A172 (cell line): ENCODE measurements at regions not wholly inside any gene's neighbourhood (a gene's known extent, or its start where the extent isn't known, plus 50 kb on each side); places are given as distances from the start of the nearest gene placed in this dataset.
"Not testable (repeated sequence)": the region's sequence is repeated elsewhere in the genome, so short reads cannot be mapped to it uniquely, and the experiment has no call there.

Experiments
- DNase-seq: peaks from one replicate; pipeline ENCODE4 v3.0.0-alpha.2; 2015; ENCODE audit warnings: low spot score

- no peak for DNase-seq
Observed at GRCh38 chr21:36591326-36591970, 107.5 kb upstream of the SIM2 start.

DNA sequence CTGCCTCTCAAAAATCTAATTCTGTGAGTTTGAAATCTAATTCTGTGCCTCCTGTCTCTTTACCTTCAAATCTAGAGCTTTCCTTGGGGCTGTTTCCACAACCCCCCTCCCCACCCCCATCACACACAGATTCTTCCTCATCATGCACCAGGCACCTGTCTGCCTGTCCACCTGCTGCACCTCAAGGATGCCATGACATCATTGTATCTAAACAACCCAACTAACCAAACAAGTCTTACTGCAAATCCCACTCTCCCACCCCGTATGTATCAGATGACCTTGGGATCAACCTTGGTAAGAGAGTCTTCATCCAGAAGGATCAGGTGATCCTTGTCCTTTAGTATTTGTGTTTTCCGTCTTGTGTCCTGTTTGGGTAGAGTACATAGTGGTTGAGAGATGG, 102.7 kb upstream of the SIM2 start:
- DNase-seq, result no peak

DNA sequence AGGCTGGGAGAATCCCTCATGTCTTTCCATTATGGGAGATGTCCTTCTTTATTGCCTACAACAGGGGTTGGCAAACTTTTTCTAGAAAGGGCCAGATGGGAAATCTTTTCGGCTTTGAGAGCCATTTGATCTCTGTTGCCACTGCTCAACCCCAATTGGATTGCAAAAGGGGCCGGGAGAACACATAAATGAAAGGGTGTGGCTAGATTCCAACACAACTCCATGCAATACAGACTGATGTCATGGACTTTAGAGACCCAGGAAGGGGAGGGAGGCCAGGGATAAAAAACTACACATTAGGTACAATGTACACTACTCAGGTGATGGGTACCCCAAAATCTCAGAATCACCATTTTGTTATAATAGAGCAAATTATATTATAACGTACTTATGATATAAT, 97.6 kb upstream of the SIM2 start:
- DNase-seq, result no peak

DNA sequence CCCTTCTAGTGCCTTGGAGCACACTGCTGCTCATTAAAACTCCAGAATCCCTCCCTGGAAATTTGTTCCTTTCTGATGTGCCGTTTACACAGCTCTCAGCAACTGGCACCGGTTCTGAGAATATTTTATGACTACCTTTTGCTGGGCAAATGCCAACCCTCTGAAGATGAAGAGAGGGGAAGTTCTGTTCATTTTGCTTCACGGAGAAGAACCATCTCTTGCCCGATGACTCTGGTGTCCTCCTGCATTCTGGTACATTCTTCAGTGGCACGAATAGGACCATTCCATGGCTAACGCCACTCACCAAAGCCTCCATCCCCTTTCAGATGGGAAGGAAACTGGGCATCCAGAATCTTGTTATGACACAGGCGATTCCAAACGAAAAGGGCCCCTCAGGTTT, 96.2 kb upstream of the SIM2 start:
- no peak for DNase-seq

DNA sequence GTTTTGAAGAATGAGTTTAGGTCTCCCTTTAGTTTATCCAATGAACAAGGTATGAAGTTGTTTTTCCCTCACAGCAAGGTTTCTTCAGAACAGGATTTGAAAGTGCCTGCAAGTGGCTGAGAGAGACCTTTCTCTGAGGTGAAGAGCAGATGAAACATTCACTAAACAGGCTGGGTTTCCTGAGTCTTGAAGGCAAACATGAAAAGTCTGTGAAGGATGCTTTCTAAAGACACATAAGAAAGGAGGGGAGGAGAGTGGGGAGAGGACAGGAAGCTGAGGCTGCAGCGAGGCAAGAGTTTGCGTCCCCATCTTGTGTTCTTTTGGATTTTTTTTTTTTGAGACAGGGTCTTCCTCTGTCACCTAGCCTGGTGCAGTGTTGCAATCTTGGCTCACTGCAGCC, 95.7 kb upstream of the SIM2 start:
- no peak for DNase-seq

DNA sequence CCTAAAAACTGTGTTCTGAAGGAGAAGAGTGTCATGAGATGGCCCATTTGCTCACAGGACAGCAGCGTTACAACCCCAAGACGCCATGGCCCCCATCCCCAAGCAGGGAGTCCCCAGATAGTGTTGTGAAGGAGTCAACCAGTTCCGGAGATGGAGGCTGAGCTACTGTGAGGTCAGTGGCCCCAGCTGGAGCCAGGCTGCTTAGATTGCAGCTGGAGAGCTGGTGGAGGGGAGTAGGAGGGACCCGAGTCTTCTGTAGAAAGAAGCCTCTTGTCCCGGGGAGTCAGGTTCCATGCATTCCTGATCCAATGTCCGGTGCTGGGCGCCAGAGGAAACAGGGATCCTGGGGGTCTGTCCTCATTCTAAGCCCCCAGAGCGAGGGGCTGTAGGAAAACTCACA, 93.5 kb upstream of the SIM2 start:
- no peak for DNase-seq

GRCh38 chr21:36606287-36606982, 92.5 kb upstream of the SIM2 start:
- DNase-seq, result no peak

DNA sequence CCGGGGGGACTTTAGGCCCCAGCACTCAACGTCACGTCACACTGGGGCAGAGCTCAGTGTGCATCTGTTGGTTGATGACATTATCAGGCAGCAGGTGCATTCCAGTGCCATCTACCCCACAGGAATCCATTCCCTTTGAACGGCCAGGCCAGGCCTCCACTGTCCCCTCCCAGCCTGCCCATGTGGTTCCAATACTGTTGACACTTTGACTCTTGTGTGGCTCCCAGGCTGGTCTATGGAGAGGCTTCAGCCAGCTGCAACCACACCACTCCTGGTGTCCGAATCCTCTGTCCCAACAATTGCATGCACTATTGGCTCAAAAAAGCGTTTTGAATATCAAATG, 92.0 kb upstream of the SIM2 start:
- no peak for DNase-seq

- no peak for DNase-seq
Observed at GRCh38 chr21:36608041-36608896, 90.6 kb upstream of the SIM2 start.

GRCh38 chr21:36608897-36609225, 90.1 kb upstream of the SIM2 start:
- DNase-seq, result no peak

GRCh38 chr21:36609654-36610053, 89.3 kb upstream of the SIM2 start:
- DNase-seq, result no peak

GRCh38 chr21:36610201-36610600, 88.7 kb upstream of the SIM2 start:
- DNase-seq, result no peak

GRCh38 chr21:36610935-36611334, 88.0 kb upstream of the SIM2 start:
- no peak for DNase-seq

DNA sequence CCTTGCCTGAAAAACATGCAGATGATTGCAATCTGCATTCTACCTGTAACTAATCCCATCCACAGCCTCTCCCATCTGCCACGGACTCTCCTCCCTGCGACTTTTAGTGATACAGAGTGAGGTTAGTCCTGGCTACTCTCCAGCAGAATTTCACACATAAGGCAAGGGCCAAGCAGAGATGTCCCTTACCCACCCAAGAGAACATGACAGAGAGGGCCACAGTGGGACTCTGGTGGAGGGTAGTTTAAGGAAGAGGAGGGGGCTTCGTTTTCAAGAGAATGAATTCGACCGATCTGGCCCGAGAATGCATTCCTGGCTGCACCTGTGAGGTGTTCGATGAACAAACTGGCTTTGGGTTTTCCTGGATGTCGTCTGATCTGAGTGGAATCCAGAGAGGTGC, 87.5 kb upstream of the SIM2 start:
- no peak for DNase-seq

- no peak for DNase-seq
Observed at GRCh38 chr21:36613059-36613458, 85.9 kb upstream of the SIM2 start.

- DNase-seq, result no peak
Observed at GRCh38 chr21:36613554-36613953, 85.4 kb upstream of the SIM2 start.

DNA sequence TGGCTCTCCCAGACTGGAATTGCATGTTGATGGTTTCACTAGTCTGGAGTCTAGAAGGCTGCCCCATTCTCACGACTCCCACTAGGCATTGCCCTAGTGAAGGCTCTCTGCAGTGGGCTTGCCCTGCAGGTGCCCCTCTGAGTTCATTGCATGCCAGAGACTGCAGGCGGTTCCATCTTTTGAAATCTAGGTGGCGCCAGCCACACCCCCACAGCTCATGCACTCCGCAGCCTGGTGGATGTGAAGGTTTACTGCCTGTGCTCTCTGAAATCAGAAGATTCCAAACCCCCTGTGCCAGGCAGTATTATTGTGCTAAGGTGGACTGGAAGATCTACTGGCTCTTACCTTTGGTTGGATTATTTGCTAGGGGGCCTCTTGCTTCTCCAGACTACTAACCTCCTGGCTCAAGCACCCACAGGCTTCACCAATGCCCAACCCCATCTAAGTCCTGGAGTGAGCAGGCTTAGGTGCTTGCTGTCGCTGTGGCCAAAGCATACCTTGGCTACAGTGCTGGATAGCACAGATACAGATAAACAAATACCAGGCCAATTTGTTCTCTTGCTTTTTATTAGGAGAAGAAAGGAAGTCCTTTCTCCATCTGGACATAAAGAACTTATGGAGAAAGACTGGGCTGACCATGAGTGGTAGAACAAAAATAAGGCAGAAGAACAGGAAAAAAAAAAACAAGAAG, 83.5 kb upstream of the SIM2 start:
- no peak for DNase-seq

DNA sequence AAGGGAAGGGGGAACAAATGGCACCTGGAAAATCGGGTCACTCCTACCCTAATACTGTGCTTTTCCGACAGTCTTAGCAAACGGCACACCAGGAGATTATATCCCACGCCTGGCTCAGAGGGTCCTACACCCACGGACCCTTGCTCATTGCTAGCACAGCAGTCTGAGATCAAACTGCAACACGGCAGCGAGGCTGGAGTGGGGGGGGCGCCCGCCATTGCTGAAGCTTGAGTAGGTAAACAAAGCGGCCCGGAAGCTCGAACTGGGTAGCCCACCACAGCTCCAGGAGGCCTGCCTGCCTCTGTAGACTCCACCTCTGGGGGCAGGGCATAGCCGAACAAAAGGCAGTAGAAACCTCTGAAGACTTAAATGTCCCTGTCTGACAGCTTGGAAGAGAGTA, 82.1 kb upstream of the SIM2 start:
- not testable (repeated sequence) for DNase-seq

DNA sequence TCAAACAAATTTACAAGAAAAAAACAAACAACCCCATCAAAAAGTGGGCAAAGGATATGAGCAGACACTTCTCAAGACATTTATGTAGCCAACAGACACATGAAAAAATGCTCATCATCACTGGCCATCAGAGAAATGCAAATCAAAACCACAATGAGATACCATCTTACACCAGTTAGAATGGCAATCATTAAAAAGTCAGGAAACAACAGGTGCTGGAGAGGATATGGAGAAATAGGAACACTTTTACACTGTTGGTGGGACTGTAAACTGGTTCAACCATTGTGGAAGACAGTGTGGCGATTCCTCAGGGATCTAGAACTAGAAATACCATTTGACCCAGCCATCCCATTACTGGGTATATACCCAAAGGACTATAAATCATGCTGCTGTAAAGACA, 77.1 kb upstream of the SIM2 start:
- not testable (repeated sequence) for DNase-seq

- no peak for DNase-seq
Observed at GRCh38 chr21:36624105-36624504, 74.8 kb upstream of the SIM2 start.

DNA sequence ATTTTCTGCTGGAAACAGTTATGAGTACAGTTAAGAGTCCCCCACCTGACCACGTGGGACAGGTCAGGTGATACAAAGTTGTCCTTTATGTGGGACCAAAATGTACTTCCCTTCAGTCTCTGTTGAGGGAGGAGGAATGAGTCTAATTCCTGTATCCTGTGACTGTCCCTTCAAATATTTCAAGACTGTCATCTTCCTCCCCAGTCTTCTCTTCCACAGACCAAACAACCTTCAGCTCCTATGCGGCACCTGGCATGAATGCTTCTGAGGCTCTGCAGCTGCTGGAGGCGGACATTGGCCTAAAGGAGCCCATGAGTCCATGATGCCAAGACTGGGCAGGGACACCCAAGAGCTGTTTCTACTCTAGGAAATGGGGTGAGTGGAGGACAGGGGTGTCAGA, 72.1 kb upstream of the SIM2 start:
- DNase-seq, result no peak

- no peak for DNase-seq
Observed at GRCh38 chr21:36627242-36627641, 71.7 kb upstream of the SIM2 start.

DNA sequence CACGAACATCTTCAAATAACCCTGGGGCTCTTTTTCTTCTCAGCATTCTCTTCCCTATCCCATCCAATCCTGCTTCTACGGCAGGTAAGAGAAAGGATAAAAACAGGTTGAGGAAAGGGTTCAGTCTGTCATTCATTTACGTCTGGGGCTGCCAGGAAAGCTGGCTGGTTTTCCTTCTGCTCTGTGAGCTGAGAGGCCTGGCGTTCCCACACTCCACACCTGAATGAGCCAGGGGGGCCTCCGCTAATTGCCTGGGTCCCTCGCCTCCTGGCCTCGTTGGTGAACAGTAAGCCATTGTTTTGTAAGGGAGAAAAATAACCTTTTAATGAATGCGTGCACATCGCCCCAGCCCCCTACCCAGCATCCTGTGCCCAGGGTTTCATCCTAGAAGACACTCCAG, 70.8 kb upstream of the SIM2 start:
- DNase-seq, result no peak
